PFSK-1 (cell line): ENCODE measurements at regions not wholly inside any gene's neighbourhood (a gene's known extent, or its start where the extent isn't known, plus 50 kb on each side); places are given as distances from the start of the nearest gene placed in this dataset.

Experiments
- SIN3A ChIP-seq: IDR thresholded peaks from 2 replicates; pipeline ENCODE4 v1.6.1; 2012; ENCODE audit warnings: mild to moderate bottlenecking, low read length, moderate library complexity, borderline replicate concordance; ENCODE audit not compliant: insufficient read depth
- TAF1 ChIP-seq: IDR thresholded peaks from 2 replicates; pipeline ENCODE4 v1.6.1; 2012; ENCODE audit warnings: low read length, control low read depth, borderline replicate concordance; ENCODE audit not compliant: insufficient read depth
- TF ChIP-seq, protein P1 (sequence below), 2 experiments: IDR thresholded peaks; 2 replicates each; pipeline versions ENCODE4 v1.6.1 to v1.8.0; 2011 to 2012; ENCODE audit warnings: low read depth in 2 of 2, low read length in 2 of 2, control low read depth in 1 of 2, inconsistent platforms in 1 of 2, mild to moderate bottlenecking in 1 of 2, moderate library complexity in 1 of 2; ENCODE audit not compliant: insufficient read depth in 1 of 2

DNA sequence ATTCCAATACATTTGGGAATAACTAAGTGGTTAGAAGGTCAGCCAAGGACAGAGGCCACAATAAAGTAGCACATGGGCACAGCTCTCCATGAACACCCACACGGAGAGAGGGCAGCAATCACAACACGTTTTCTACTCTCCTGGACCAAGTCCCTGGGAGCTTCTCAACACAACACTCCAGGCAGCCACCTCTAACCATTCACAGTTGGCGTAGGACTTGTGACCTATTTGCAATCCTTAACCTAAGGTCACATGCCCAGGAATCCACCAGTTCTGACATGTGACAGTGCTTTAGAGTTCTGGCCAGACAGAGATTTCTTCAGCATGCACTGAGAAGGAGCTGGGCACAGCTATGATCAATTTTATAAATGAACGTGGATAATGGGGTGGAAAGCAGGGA is 280.8 kb downstream of the SHQ1 start:
- TF ChIP-seq TAF1 = no peak
- TF ChIP-seq SIN3A = no peak
- TF ChIP-seq, protein P1, sequence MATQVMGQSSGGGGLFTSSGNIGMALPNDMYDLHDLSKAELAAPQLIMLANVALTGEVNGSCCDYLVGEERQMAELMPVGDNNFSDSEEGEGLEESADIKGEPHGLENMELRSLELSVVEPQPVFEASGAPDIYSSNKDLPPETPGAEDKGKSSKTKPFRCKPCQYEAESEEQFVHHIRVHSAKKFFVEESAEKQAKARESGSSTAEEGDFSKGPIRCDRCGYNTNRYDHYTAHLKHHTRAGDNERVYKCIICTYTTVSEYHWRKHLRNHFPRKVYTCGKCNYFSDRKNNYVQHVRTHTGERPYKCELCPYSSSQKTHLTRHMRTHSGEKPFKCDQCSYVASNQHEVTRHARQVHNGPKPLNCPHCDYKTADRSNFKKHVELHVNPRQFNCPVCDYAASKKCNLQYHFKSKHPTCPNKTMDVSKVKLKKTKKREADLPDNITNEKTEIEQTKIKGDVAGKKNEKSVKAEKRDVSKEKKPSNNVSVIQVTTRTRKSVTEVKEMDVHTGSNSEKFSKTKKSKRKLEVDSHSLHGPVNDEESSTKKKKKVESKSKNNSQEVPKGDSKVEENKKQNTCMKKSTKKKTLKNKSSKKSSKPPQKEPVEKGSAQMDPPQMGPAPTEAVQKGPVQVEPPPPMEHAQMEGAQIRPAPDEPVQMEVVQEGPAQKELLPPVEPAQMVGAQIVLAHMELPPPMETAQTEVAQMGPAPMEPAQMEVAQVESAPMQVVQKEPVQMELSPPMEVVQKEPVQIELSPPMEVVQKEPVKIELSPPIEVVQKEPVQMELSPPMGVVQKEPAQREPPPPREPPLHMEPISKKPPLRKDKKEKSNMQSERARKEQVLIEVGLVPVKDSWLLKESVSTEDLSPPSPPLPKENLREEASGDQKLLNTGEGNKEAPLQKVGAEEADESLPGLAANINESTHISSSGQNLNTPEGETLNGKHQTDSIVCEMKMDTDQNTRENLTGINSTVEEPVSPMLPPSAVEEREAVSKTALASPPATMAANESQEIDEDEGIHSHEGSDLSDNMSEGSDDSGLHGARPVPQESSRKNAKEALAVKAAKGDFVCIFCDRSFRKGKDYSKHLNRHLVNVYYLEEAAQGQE (IDR thresholded peaks at IDR 0.05; ENCODE audit: insufficient read depth in 1 of 2, low read depth in 2 of 2, low read length in 2 of 2) = no peak
